H9 (cell line): ENCODE measurements at regions not wholly inside any gene's neighbourhood (a gene's known extent, or its start where the extent isn't known, plus 50 kb on each side); places are given as distances from the start of the nearest gene placed in this dataset.

Source experiments
- DNase-seq: peaks from one replicate; pipeline ENCODE4 v3.0.0-alpha.2; 2017
- H2AFZ ChIP-seq: one replicate; pipeline ENCODE4 v1.6.1; 2013; ENCODE audit warnings: mild to moderate bottlenecking, low read length, control low read depth, moderate library complexity
- H2AK5ac ChIP-seq: 2 replicates; pipeline ENCODE4 v1.6.1; 2013; ENCODE audit warnings: low read length, control low read depth, mixed read lengths; ENCODE audit not compliant: insufficient read length
- H2BK120ac ChIP-seq: one replicate; pipeline ENCODE4 v1.6.1; 2013; ENCODE audit warnings: low read depth, mild to moderate bottlenecking, low read length, control low read depth, inconsistent platforms; ENCODE audit not compliant: poor library complexity, severe bottlenecking
- H2BK12ac ChIP-seq: 2 replicates; pipeline ENCODE4 v1.6.1; 2013; ENCODE audit warnings: low read length, control low read depth, mixed read lengths, low read depth; ENCODE audit not compliant: insufficient read length
- H2BK15ac ChIP-seq: 2 replicates; pipeline ENCODE4 v1.6.1; 2013; ENCODE audit warnings: low read depth, low read length, control low read depth
- H2BK20ac ChIP-seq: one replicate; pipeline ENCODE4 v1.6.1; 2013; ENCODE audit warnings: low read depth, mild to moderate bottlenecking, low read length, control low read depth, inconsistent platforms; ENCODE audit not compliant: poor library complexity, severe bottlenecking
- H2BK5ac ChIP-seq: 2 replicates; pipeline ENCODE4 v1.6.1; 2013; ENCODE audit warnings: low read length, control low read depth, mixed read lengths; ENCODE audit not compliant: insufficient read length
- H3K14ac ChIP-seq: 2 replicates; pipeline ENCODE4 v1.6.1; 2013; ENCODE audit warnings: low read length, control low read depth; ENCODE audit not compliant: insufficient read depth
- H3K18ac ChIP-seq: 2 replicates; pipeline ENCODE4 v1.6.1; 2013; ENCODE audit warnings: low read depth, mild to moderate bottlenecking, mixed read lengths, low read length, control low read depth; ENCODE audit not compliant: insufficient read length
- H3K23ac ChIP-seq: 2 replicates; pipeline ENCODE4 v1.6.1; 2013; ENCODE audit warnings: low read length, control low read depth, mixed read lengths, low read depth; ENCODE audit not compliant: insufficient read length
- H3K23me2 ChIP-seq: 2 replicates; pipeline ENCODE4 v1.6.1; 2013; ENCODE audit warnings: low read depth, mild to moderate bottlenecking, mixed read lengths, low read length, control low read depth; ENCODE audit not compliant: insufficient read length, poor library complexity, severe bottlenecking
- H3K27ac ChIP-seq: 2 replicates; pipeline ENCODE4 v1.5.1; 2013; ENCODE audit warnings: low read length, control low read depth, mixed read lengths, low read depth; ENCODE audit not compliant: insufficient read length
- H3K27me3 ChIP-seq: 2 replicates; pipeline ENCODE4 v1.6.1; 2013; ENCODE audit warnings: low read length, control low read depth, inconsistent platforms; ENCODE audit not compliant: insufficient read depth
- H3K4ac ChIP-seq: 2 replicates; pipeline ENCODE4 v1.6.1; 2013; ENCODE audit warnings: low read depth, mild to moderate bottlenecking, control low read depth, inconsistent platforms, low read length, moderate library complexity
- H3K4me1 ChIP-seq: 2 replicates; pipeline ENCODE4 v1.6.1; 2013; ENCODE audit warnings: low read length, control low read depth, inconsistent platforms; ENCODE audit not compliant: insufficient read depth
- H3K4me2 ChIP-seq: 2 replicates; pipeline ENCODE4 v1.6.1; 2013; ENCODE audit warnings: low read length, control low read depth, mixed read lengths; ENCODE audit not compliant: insufficient read length, insufficient read depth
- H3K56ac ChIP-seq: 2 replicates; pipeline ENCODE4 v1.6.1; 2013; ENCODE audit warnings: low read depth, mild to moderate bottlenecking, mixed read lengths, low read length, control low read depth; ENCODE audit not compliant: insufficient read length
- H3K79me1 ChIP-seq: 2 replicates; pipeline ENCODE4 v1.6.1; 2013; ENCODE audit warnings: low read depth, mild to moderate bottlenecking, moderate library complexity, low read length, control low read depth, inconsistent platforms; ENCODE audit not compliant: insufficient read depth, poor library complexity, severe bottlenecking
- H3K79me2 ChIP-seq: 2 replicates; pipeline ENCODE4 v1.6.1; 2013; ENCODE audit warnings: low read length, control low read depth, inconsistent platforms; ENCODE audit not compliant: insufficient read depth
- H3K9ac ChIP-seq: 2 replicates; pipeline ENCODE4 v1.6.1; 2013; ENCODE audit warnings: low read length, control low read depth, mixed read lengths; ENCODE audit not compliant: insufficient read length; ENCODE audit errors: extremely low read depth
- H3K9me3 ChIP-seq: one replicate; pipeline ENCODE4 v1.6.1; 2013; ENCODE audit warnings: low read depth, low read length, inconsistent platforms; ENCODE audit not compliant: control insufficient read depth
- H3T11ph ChIP-seq: one replicate; pipeline ENCODE4 v1.6.1; 2013; ENCODE audit warnings: mild to moderate bottlenecking, low read length, control low read depth, inconsistent platforms
- H4K20me1 ChIP-seq: one replicate; pipeline ENCODE4 v1.6.1; 2013; ENCODE audit not compliant: control insufficient read depth, insufficient read length, insufficient read depth
- H4K5ac ChIP-seq: 2 replicates; pipeline ENCODE4 v1.6.1; 2013; ENCODE audit warnings: low read depth, mild to moderate bottlenecking, mixed read lengths, low read length, control low read depth; ENCODE audit not compliant: insufficient read length
- H4K8ac ChIP-seq: replicated peaks from 2 replicates; pipeline ENCODE4 v1.6.1; 2013; ENCODE audit warnings: low read length, control low read depth, mixed read lengths, low read depth; ENCODE audit not compliant: insufficient read length
- H4K91ac ChIP-seq: 2 replicates; pipeline ENCODE4 v1.6.1; 2013; ENCODE audit warnings: low read depth, mild to moderate bottlenecking, moderate library complexity, mixed read lengths, low read length, control low read depth; ENCODE audit not compliant: insufficient read length
- H3K27ac Mint-ChIP-seq, 3 experiments: 2 replicates in 2 of 3; 3 replicates in 1 of 3; pipeline ENCODE4 v1.8.0; 2020 to 2021; ENCODE audit warnings: mixed read lengths in 3 of 3, mild to moderate bottlenecking in 1 of 3, moderate library complexity in 1 of 3
- H3K27me3 Mint-ChIP-seq: 2 replicates; pipeline ENCODE4 v1.8.0; 2021; ENCODE audit warnings: low read depth, mild to moderate bottlenecking, moderate library complexity, mixed read lengths
- H3K36me3 Mint-ChIP-seq, 3 experiments: 2 replicates in 2 of 3; 3 replicates in 1 of 3; pipeline ENCODE4 v1.8.0; 2020 to 2021; ENCODE audit warnings: low read depth in 3 of 3, mixed read lengths in 3 of 3; ENCODE audit not compliant: insufficient read depth in 1 of 3
- H3K4me1 Mint-ChIP-seq, 2 experiments: 2 replicates each; pipeline ENCODE4 v1.8.0; 2020; ENCODE audit warnings: mixed read lengths in 2 of 2
- H3K4me3 Mint-ChIP-seq, 2 experiments: 2 replicates in 1 of 2; 3 replicates in 1 of 2; pipeline ENCODE4 v1.8.0; 2020 to 2021; ENCODE audit warnings: mild to moderate bottlenecking in 2 of 2, mixed read lengths in 2 of 2, moderate library complexity in 1 of 2
- H3K9me3 Mint-ChIP-seq, 2 experiments: 2 replicates in 1 of 2; 3 replicates in 1 of 2; pipeline ENCODE4 v1.8.0; 2020; ENCODE audit warnings: mild to moderate bottlenecking in 2 of 2, mixed read lengths in 2 of 2, moderate library complexity in 1 of 2
- CTCF ChIP-seq: fragments of 200-600 bp; sonication (generic); conservative IDR thresholded peaks from 3 replicates; pipeline ENCODE4 v1.8.0; 2021; ENCODE audit warnings: antibody characterized with exemption, mild to moderate bottlenecking
- WGBS: extraction: QIAGEN DNeasy Blood & Tissue Kit; methylation state at CpG from one replicate; pipeline ENCODE4 v1.1.7; 2013; ENCODE audit warnings: missing lambda C conversion rate, low lambda C conversion rate, mixed read lengths; ENCODE audit not compliant: insufficient read length; ENCODE audit errors: extremely low coverage; 5-methylcytosine and 5-hydroxymethylcytosine counted together

GRCh38 chr18:6525604-6526003 lies 110.9 kb upstream of the L3MBTL4 start:
- no peak overlapping the region for H2BK120ac ChIP-seq
- H3K27ac Mint-ChIP-seq: no peak overlapping the region
- no peaks in the 10 kb centered on the region for H3K4me1 ChIP-seq
- H2BK5ac ChIP-seq: no peak overlapping the region
- no peak overlapping the region for H3K56ac ChIP-seq
- no peak overlapping the region for H4K5ac ChIP-seq
- H3K79me1 ChIP-seq: no peaks in the 10 kb centered on the region
- DNase-seq: no peak
- no peak overlapping the region for H3K27ac ChIP-seq
- H3K9ac ChIP-seq: no peak overlapping the region
- H2BK12ac ChIP-seq: no peak overlapping the region
- H2AFZ ChIP-seq: no peak overlapping the region
- peaks cover 0 to 10% (median 2%) of the 10 kb centered on the region in 3 experiments; a peak in 2 of 7 replicates for H3K36me3 Mint-ChIP-seq
- H2BK20ac ChIP-seq: no peak overlapping the region
- H3T11ph ChIP-seq: no peak overlapping the region
- H3K23me2 ChIP-seq: no peaks in the 10 kb centered on the region
- H4K20me1 ChIP-seq: no peaks in the 10 kb centered on the region
- H3K14ac ChIP-seq: no peak overlapping the region
- no peak overlapping the region for H2BK15ac ChIP-seq
- no CpG with 5 or more reads among the region's 2 CpGs for WGBS
- H3K4ac ChIP-seq: no peak overlapping the region
- H3K4me1 Mint-ChIP-seq: no peaks in the 10 kb centered on the region
- H3K4me3 Mint-ChIP-seq: no peak overlapping the region
- no peaks in the 10 kb centered on the region for H3K79me2 ChIP-seq
- H3K9me3 Mint-ChIP-seq: peaks cover 2 to 3% of the 10 kb centered on the region in 2 experiments; a peak in 4 of 5 replicates
- H3K23ac ChIP-seq: no peak overlapping the region
- no peaks in the 10 kb centered on the region for H3K9me3 ChIP-seq
- H4K91ac ChIP-seq: no peak overlapping the region
- H3K18ac ChIP-seq: no peak overlapping the region
- no peak overlapping the region for H4K8ac ChIP-seq
- H3K4me2 ChIP-seq: no peak overlapping the region
- H2AK5ac ChIP-seq: no peak overlapping the region
- H3K27me3 ChIP-seq: no peaks in the 10 kb centered on the region
- TF ChIP-seq CTCF: no peak
- H3K27me3 Mint-ChIP-seq: no peaks in the 10 kb centered on the region
